MM.1S (cell line): ENCODE measurements at regions not wholly inside any gene's neighbourhood (a gene's known extent, or its start where the extent isn't known, plus 50 kb on each side); places are given as distances from the start of the nearest gene placed in this dataset.

ENCODE experiments used
- CTCF ChIP-seq: fragments of 300-600 bp; sonication (generic); IDR thresholded peaks from 2 replicates; pipeline ENCODE4 v1.5.1; 2016; ENCODE audit warnings: antibody characterized with exemption, low read length, mixed read lengths
- EZH2 ChIP-seq: fragments of 300-600 bp; sonication (generic); optimal IDR thresholded peaks from 2 replicates; pipeline ENCODE3; 2017; ENCODE audit warnings: low read depth, mild to moderate bottlenecking, antibody characterized with exemption, low read length, mixed read lengths
- EZH2phosphoT487 ChIP-seq: fragments of 300-600 bp; sonication (generic); IDR thresholded peaks from 2 replicates; pipeline ENCODE4 v1.6.1; 2018; ENCODE audit warnings: antibody characterized with exemption, low read length

- TF ChIP-seq CTCF (no peak), EZH2phosphoT487 (no peak), EZH2 (no peak)
These were observed 109.8 kb downstream of the ZNF280B start for GRCh38 chr22:22398530-22399327.
